GM12873 (cell line): ENCODE measurements at regions not wholly inside any gene's neighbourhood (a gene's known extent, or its start where the extent isn't known, plus 50 kb on each side); places are given as distances from the start of the nearest gene placed in this dataset.

Experiments
- TF ChIP-seq, protein P1 (sequence below): IDR thresholded peaks from 2 replicates; pipeline ENCODE4 v1.5.1; 2012; ENCODE audit warnings: low read depth, mild to moderate bottlenecking, moderate library complexity, low read length, control low read depth; ENCODE audit not compliant: insufficient read depth; ENCODE audit errors: missing control alignments

DNA sequence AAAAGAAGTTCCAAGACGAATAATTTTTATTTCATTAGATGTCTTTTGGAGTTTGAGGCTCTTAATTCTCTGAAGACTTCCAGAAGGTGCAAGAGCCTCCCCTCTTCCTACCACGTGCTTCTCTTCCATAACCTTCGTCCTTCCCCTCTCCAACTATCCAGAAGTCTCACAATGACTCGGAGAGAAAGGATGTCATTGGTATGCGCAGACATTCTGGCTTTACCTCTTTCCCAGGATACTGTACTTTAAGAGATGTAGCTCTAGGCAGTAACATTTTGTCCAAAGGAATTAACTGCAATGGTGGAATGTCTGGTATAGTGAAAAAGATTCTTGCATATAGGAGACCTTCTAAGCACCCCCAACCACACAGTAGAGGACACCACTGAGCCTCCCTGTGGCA lies 249.0 kb upstream of the OSR1 start:
- TF ChIP-seq, protein P1, sequence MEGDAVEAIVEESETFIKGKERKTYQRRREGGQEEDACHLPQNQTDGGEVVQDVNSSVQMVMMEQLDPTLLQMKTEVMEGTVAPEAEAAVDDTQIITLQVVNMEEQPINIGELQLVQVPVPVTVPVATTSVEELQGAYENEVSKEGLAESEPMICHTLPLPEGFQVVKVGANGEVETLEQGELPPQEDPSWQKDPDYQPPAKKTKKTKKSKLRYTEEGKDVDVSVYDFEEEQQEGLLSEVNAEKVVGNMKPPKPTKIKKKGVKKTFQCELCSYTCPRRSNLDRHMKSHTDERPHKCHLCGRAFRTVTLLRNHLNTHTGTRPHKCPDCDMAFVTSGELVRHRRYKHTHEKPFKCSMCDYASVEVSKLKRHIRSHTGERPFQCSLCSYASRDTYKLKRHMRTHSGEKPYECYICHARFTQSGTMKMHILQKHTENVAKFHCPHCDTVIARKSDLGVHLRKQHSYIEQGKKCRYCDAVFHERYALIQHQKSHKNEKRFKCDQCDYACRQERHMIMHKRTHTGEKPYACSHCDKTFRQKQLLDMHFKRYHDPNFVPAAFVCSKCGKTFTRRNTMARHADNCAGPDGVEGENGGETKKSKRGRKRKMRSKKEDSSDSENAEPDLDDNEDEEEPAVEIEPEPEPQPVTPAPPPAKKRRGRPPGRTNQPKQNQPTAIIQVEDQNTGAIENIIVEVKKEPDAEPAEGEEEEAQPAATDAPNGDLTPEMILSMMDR: no peak

DNA sequence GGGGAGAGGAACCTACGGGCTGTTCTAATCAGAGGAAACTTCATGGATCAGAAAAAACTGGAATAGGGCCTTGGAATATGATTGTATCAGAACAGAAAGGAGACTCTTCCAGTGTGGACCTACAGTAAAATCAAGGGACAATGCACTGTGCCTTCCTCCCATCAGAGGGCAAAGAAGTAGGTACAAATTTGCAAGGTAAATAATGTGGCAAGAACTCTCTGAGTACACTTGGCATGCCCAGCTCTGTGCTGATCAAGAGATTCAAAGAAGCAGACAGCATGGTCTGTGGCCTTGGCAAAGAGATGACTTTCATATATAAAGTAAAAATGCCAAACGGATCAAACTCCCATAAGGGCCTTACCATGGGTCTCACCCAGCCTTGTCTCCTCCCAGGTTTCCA lies 242.6 kb upstream of the OSR1 start:
- TF ChIP-seq, protein P1: no peak

DNA sequence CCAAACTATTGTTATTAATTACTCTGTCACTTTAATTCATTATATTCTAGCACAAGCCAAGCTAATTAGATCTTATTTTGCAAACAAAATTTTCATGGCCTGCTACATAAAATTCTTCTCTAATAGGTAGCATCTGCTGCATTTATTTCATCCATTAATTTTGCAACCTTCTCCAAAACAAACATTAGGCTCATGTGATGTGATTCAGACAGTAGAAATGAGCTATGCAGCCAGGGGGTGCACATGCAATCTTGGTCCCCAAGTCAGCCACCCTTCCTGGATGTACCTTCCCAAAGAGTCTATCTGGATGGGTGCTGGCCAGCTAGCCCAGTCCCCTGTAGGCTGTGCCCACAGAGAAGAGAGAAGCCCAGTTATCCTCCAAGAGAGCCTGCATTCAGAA lies 242.1 kb upstream of the OSR1 start:
- TF ChIP-seq, protein P1: no peak

DNA sequence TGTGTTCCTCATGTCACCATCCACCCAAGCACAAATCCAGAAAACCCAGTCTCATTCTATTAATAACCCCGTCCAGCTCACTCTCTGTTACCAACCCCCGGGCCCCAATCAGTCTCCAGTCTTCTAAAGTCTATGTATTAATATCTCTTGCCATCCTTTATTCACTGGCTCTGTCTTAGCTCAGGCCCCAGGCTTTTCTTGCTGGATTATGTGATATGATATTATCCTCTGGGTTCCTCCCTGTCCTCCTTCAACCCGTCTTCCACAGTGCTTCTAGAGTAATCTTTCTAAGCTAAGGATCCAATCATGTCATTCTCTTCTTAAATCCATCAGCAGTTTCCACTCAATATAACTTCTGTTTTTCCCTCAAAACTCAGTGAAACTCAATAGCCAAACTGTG lies 240.5 kb upstream of the OSR1 start:
- TF ChIP-seq, protein P1: no peak

DNA sequence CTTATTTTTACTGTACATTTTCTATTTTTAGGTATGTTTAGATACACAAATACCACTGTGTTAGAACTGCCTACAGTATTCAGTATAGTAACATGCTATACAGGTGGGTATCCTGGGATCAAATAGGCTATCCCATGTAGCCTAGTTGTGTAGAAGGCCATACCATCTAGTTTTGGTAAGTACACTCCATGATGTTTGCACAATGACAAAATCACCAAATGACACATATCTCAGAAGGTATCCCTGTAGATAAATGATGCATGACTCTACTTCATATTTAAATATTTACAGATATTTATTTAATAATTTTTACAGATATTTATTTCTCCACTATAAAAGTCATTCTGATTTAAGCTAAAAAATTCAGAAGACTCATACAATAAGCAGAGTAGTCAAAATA lies 233.8 kb upstream of the OSR1 start:
- TF ChIP-seq, protein P1: no peak

DNA sequence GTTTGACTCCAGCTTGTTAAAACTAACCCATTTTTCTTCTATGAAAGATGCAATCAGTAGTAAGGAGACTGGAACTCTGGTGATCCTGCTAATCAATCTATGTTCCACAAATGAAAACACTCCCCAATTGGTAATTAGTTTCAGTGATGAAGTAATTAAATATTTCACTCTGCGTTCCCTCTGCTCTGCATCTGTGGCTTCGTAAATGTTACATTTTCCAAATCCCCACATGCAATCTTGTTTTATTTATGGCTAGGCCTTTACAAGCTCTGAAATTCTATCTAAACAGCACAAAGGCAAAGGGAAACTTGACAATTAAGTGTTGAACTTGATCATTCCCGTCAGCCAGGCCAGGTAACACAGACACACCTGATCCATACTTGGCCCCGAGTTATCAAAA lies 231.4 kb upstream of the OSR1 start:
- TF ChIP-seq, protein P1: no peak

DNA sequence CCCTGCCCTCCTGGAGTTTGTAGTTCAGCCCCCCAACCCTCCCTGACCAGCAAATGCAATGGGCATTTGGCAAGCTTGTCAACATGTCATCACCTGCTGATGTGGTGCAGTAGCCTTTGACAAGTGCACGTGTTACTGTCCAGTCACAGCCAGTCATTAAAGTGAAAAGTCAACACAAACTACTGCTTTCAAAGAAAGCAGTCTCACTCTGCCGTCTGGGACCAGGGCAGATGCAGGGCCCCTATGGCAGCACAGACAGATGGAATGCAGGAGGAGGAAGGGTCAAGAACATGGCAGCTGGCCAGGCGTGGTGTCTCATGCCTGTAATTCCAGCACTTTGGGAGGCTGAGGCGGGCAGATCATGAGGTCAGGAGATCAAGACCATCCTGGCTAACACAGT lies 222.4 kb upstream of the OSR1 start:
- TF ChIP-seq, protein P1: no peak

DNA sequence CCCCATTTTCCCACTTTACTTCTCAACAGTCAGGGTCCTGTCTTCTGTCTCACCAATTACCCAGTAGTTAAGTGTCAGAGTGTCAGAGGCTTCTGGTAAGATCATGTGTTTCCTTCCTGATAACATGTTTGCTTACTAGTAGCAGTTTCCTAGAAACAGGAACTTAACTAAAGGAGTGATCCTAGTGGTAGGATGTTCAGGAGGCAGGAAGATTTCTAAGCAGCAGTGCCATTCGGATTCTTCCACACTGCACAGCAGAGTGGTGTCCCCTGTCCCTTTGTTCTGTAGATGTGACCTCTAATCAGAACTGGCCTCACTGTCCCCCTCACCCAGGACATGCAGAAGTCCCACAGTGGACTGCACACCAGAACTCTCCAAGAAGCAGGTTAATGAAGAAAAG lies 221.8 kb upstream of the OSR1 start:
- TF ChIP-seq, protein P1: no peak
